HepG2 (cell line): ENCODE measurements at regions not wholly inside any gene's neighbourhood (a gene's known extent, or its start where the extent isn't known, plus 50 kb on each side); places are given as distances from the start of the nearest gene placed in this dataset.

Experiments
- ATAC-seq: fragments of 200-7000 bp; cut with Tn5 transposase; 3 replicates; pipeline ENCODE4 v1.9.1; 2020; ENCODE audit warnings: mild to moderate bottlenecking, moderate library complexity
- BruUV-seq: library from RNA; stranded (reverse); fragments of 400-500 nt; replicated peaks from 2 replicates; lab custom pipeline; 2021; lab: Mats Ljungman, UMichigan
- CTCF ChIA-PET: fragments of 300-600 bp; formaldehyde crosslinking; extraction: SDS; loops from one replicate; lab custom pipeline; 2021; ENCODE audit warnings: low total read pairs, inconsistent platforms, low intra/inter-chr PET ratio; lab: Yijun Ruan, JAX
- POLR2A ChIA-PET: fragments of 350-600 bp; sonication (Branson Sonifier 250); formaldehyde crosslinking; loops from one replicate; lab custom pipeline; 2020; ENCODE audit warnings: antibody characterized with exemption, inconsistent platforms; lab: Yijun Ruan, JAX
- DNase-seq: peaks from one replicate; pipeline ENCODE4 v3.0.0-alpha.2; 2015; ENCODE audit warnings: low spot score
- FAIRE-seq: peaks from 3 replicates; lab custom pipeline; 2011; peaks lifted over from hg19 to GRCh38; lab: Jason Lieb, UNC
- H2AFZ ChIP-seq: one replicate; pipeline ENCODE4 v1.6.1; 2011; ENCODE audit warnings: low read length, inconsistent platforms
- H3K27ac ChIP-seq: fragments of 300-600 bp; 3 replicates; pipeline ENCODE4 v1.8.0; 2011; ENCODE audit warnings: mixed run types, mild to moderate bottlenecking, mixed read lengths, low read length, inconsistent platforms; ENCODE audit not compliant: insufficient read depth; ENCODE audit errors: extremely low read length
- H3K27me3 ChIP-seq, 2 experiments: fragments of 200-600 bp in 1 of 2; 2 replicates in 1 of 2; 3 replicates in 1 of 2; pipeline versions ENCODE4 v1.6.0 to v1.8.0; 2011; ENCODE audit warnings: low read length in 2 of 2, mild to moderate bottlenecking in 2 of 2, moderate library complexity in 2 of 2, inconsistent platforms in 1 of 2; ENCODE audit not compliant: insufficient read depth in 2 of 2, control insufficient read depth in 1 of 2
- H3K36me3 ChIP-seq, 2 experiments: fragments of 200-600 bp in 1 of 2; replicated peaks in 1 of 2; 2 replicates in 1 of 2; 3 replicates in 1 of 2; pipeline versions ENCODE4 v1.5.1 to v1.8.0; 2011; ENCODE audit warnings: low read length in 2 of 2, inconsistent platforms in 1 of 2; ENCODE audit not compliant: insufficient read depth in 2 of 2, control insufficient read depth in 1 of 2
- H3K4me1 ChIP-seq: 2 replicates; pipeline ENCODE4 v1.5.1; 2012; ENCODE audit warnings: low read length, inconsistent platforms; ENCODE audit not compliant: insufficient read depth
- H3K4me2 ChIP-seq: 2 replicates; pipeline ENCODE4 v1.6.0; 2011; ENCODE audit warnings: low read depth, low read length, inconsistent platforms
- H3K4me3 ChIP-seq, 3 experiments: fragments of 200-600 bp in 1 of 3; sonication (generic), shearing (Covaris generic) in 1 of 3; replicated peaks in 1 of 3; 2 replicates each; pipeline ENCODE4 v1.5.1; 2011 to 2016; ENCODE audit warnings: low read length in 3 of 3, inconsistent platforms in 2 of 3, low read depth in 2 of 3, mild to moderate bottlenecking in 2 of 3, control low read depth in 1 of 3, mixed read lengths in 1 of 3; ENCODE audit not compliant: insufficient read depth in 1 of 3
- H3K79me2 ChIP-seq: one replicate; pipeline ENCODE4 v1.6.1; 2011; ENCODE audit warnings: low read length, inconsistent platforms; ENCODE audit not compliant: insufficient read depth
- H3K9ac ChIP-seq: 2 replicates; pipeline ENCODE4 v1.6.0; 2011; ENCODE audit warnings: mild to moderate bottlenecking, low read depth, low read length, inconsistent platforms; ENCODE audit not compliant: insufficient read depth
- H3K9me3 ChIP-seq: 2 replicates; pipeline ENCODE4 v1.5.1; 2012; ENCODE audit warnings: mild to moderate bottlenecking, low read length
- H4K20me1 ChIP-seq: 2 replicates; pipeline ENCODE4 v1.6.0; 2011; ENCODE audit warnings: inconsistent platforms, mild to moderate bottlenecking, low read length, moderate library complexity; ENCODE audit not compliant: insufficient read depth
- CBX1 ChIP-seq: IDR thresholded peaks from one replicate; pipeline ENCODE4 v1.6.1; 2016; ENCODE audit warnings: antibody characterized with exemption, low read depth
- DZIP1 ChIP-seq: sonication (generic); formaldehyde crosslinking; IDR thresholded peaks from 2 replicates; pipeline ENCODE4 v1.5.0; 2020; ENCODE audit warnings: mild to moderate bottlenecking, missing genetic modification reagents
- ETV6 ChIP-seq: sonication (generic); formaldehyde crosslinking; conservative IDR thresholded peaks from 2 replicates; pipeline ENCODE4 v1.4.0; 2020; ENCODE audit warnings: missing genetic modification reagents
- NKX3-1 ChIP-seq: sonication (generic); formaldehyde crosslinking; IDR thresholded peaks from 2 replicates; pipeline ENCODE4 v1.5.0; 2020; ENCODE audit warnings: missing genetic modification reagents
- NR0B2 ChIP-seq: sonication (generic); formaldehyde crosslinking; IDR thresholded peaks from 2 replicates; pipeline ENCODE4 v1.4.0; 2020; ENCODE audit warnings: mild to moderate bottlenecking, missing genetic modification reagents
- TFAP4 ChIP-seq: sonication (generic); IDR thresholded peaks from 2 replicates; pipeline ENCODE4 v1.6.1; 2016; ENCODE audit warnings: low read depth, borderline replicate concordance
- TGIF2 ChIP-seq: IDR thresholded peaks from 2 replicates; pipeline ENCODE4 v1.6.1; 2016; ENCODE audit warnings: control low read depth, missing compliant biosample characterization
- ZBTB7A ChIP-seq: sonication (generic); formaldehyde crosslinking; IDR thresholded peaks from 2 replicates; pipeline ENCODE4 v1.8.0; 2022; ENCODE audit warnings: mild to moderate bottlenecking, missing genetic modification reagents
- ZMAT3 ChIP-seq: sonication (generic); formaldehyde crosslinking; conservative IDR thresholded peaks from 2 replicates; pipeline ENCODE4 v1.7.0; 2021; ENCODE audit warnings: missing genetic modification reagents
- ZNF432 ChIP-seq: sonication (generic); formaldehyde crosslinking; IDR thresholded peaks from 2 replicates; pipeline ENCODE4 v1.5.0; 2020; ENCODE audit warnings: missing genetic modification reagents, mild to moderate bottlenecking, borderline replicate concordance
- ZNF567 ChIP-seq: sonication (generic); formaldehyde crosslinking; IDR thresholded peaks from 2 replicates; pipeline ENCODE4 v1.8.1; 2023; ENCODE audit warnings: mild to moderate bottlenecking, missing genetic modification reagents, borderline replicate concordance
- ZNF597 ChIP-seq: sonication (generic); formaldehyde crosslinking; IDR thresholded peaks from 2 replicates; pipeline ENCODE4 v1.5.0; 2020; ENCODE audit warnings: missing genetic modification reagents
- ZNF776 ChIP-seq: sonication (generic); formaldehyde crosslinking; IDR thresholded peaks from 2 replicates; pipeline ENCODE4 v1.4.0; 2020; ENCODE audit warnings: mild to moderate bottlenecking, missing genetic modification reagents
- whole genome bisulfite sequencing: methylation state at CpG from one replicate; pipeline ENCODE4 v1.1.6; 2017; ENCODE audit warnings: low lambda C conversion rate; 5-methylcytosine and 5-hydroxymethylcytosine counted together
- in situ Hi-C: cut with HindIII; loops from 2 replicates; pipeline ENCODE4 v1.10.0; 2017; ENCODE audit warnings: low pct_unique_long_range_greater_than_20kb; ENCODE audit not compliant: extremely low pct_ligation_motif_present
- intact Hi-C: fragments of 100-400 bp; cut with micrococcal nuclease; formaldehyde crosslinking; loops from one replicate; pipeline ENCODE4 v1.10.0; 2022; ENCODE audit not compliant: unreplicated experiment

- intact Hi-C loops, result no loop called here
- H3K36me3 ChIP-seq, result no peaks in the 10 kb centered on the region
- no peaks in the 10 kb centered on the region for H3K79me2 ChIP-seq
- no TSS peak for BruUV-seq
- POLR2A ChIA-PET, result no interaction called here
- no peak overlapping the region for H2AFZ ChIP-seq
- no peak overlapping the region for H3K27ac ChIP-seq
- DNase-seq (no peak), FAIRE-seq (no peak), ATAC-seq (no peak)
- in situ Hi-C loops, result no loop called here
- WGBS, result 31% methylated on average over 2 of the region's 2 CpGs
- no peaks in the 10 kb centered on the region for H4K20me1 ChIP-seq
- TF ChIP-seq ZNF776 (CRISPR knock-in tag) (no peak), ZBTB7A (CRISPR knock-in tag) (no peak), TGIF2 (CRISPR knock-in tag) (no peak), NR0B2 (CRISPR knock-in tag) (no peak), ZMAT3 (CRISPR knock-in tag) (no peak)
- H3K9me3 ChIP-seq, result no peaks in the 10 kb centered on the region
- CTCF ChIA-PET, result no interaction called here
- H3K27me3 ChIP-seq, result no peaks in the 10 kb centered on the region
- H3K4me1 ChIP-seq, result no peaks in the 10 kb centered on the region
- H3K4me3 ChIP-seq, result no peak overlapping the region
- H3K9ac ChIP-seq, result no peak overlapping the region
- no peak overlapping the region for H3K4me2 ChIP-seq
These were observed 792.2 kb upstream of the CDH9 start for GRCh38 chr5:27830546-27830945.

- POLR2A ChIA-PET, result no interaction called here
- H3K4me2 ChIP-seq, result no peak overlapping the region
- TF ChIP-seq ZNF567 (CRISPR knock-in tag), result no peak
- TF ChIP-seq ZNF597 (CRISPR knock-in tag), result no peak
- TF ChIP-seq TFAP4, result no peak
- TF ChIP-seq NKX3-1 (CRISPR knock-in tag), result no peak
- TF ChIP-seq ZNF432 (CRISPR knock-in tag), result no peak
- no peak for TF ChIP-seq DZIP1 (CRISPR knock-in tag)
- no peak for TF ChIP-seq ETV6 (CRISPR knock-in tag)
- no peak for TF ChIP-seq CBX1
These were observed 783.3 kb upstream of the CDH9 start for GRCh38 chr5:27821681-27822080.

More at GRCh38 chr5:27821681-27822080, 783.3 kb upstream of the CDH9 start:
- ATAC-seq (no peak), DNase-seq (no peak), FAIRE-seq (no peak)
- Histone ChIP-seq H4K20me1 (no peaks in the 10 kb centered on the region), H3K27me3 (no peaks in the 10 kb centered on the region), H3K79me2 (no peaks in the 10 kb centered on the region), H3K27ac (no peak overlapping the region), H3K36me3 (no peaks in the 10 kb centered on the region), H3K4me1 (no peaks in the 10 kb centered on the region), H3K9me3 (no peaks in the 10 kb centered on the region), H2AFZ (no peak overlapping the region), H3K9ac (no peak overlapping the region), H3K4me3 (no peak overlapping the region)
- CTCF ChIA-PET, result no interaction called here
- WGBS, result 0% methylated on average over 2 of the region's 2 CpGs
- intact Hi-C loops, result no loop called here
- in situ Hi-C loops, result no loop called here
- no TSS peak for BruUV-seq
